HCT116 (cell line): ENCODE measurements at regions not wholly inside any gene's neighbourhood (a gene's known extent, or its start where the extent isn't known, plus 50 kb on each side); places are given as distances from the start of the nearest gene placed in this dataset.

Source experiments
- ATAC-seq: fragments of 200-7000 bp; cut with Tn5 transposase; 2 replicates; pipeline ENCODE4 v1.9.1; 2020; ENCODE audit warnings: mild to moderate bottlenecking, moderate library complexity
- BruUV-seq: library from RNA; stranded (reverse); fragments of 400-500 nt; replicated peaks from 2 replicates; lab custom pipeline; 2021; lab: Mats Ljungman, UMichigan
- CTCF ChIA-PET: fragments of 300-600 bp; sonication (Branson Sonifier 250); formaldehyde crosslinking; loops from one replicate; lab custom pipeline; 2021; ENCODE audit warnings: antibody characterized with exemption; lab: Charles Lee
- POLR2A ChIA-PET: fragments of 300-600, 350-600 bp; sonication (Branson Sonifier 250); formaldehyde crosslinking; loops from one replicate; lab custom pipeline; 2021; ENCODE audit warnings: antibody characterized with exemption; lab: Charles Lee
- RAD21 ChIA-PET, 2 experiments: fragments of 300-600 bp; sonication (Branson Sonifier 250); formaldehyde crosslinking; loops; one replicate each; lab custom pipeline; 2023; ENCODE audit warnings: low total read pairs in 2 of 2; ENCODE audit not compliant: uncharacterized antibody in 2 of 2, unreplicated experiment in 2 of 2, low non-redundant PET in 1 of 2; lab: Charles Lee
- DNase-seq: peaks from one replicate; pipeline ENCODE4 v3.0.0-alpha.2; 2010; ENCODE audit warnings: low read depth, low spot score
- H2AFZ ChIP-seq: fragments of 200-600 bp; shearing (Covaris generic), sonication (generic); 2 replicates; pipeline ENCODE4 v1.6.1; 2017; ENCODE audit warnings: low read depth, mixed run types, mixed read lengths, antibody characterized with exemption, low read length; ENCODE audit not compliant: poor library complexity, severe bottlenecking
- H3K27ac ChIP-seq: 2 replicates; pipeline ENCODE4 v1.5.1; 2012; ENCODE audit warnings: low read depth, low read length
- H3K27me3 ChIP-seq: fragments of 200-600 bp; sonication (generic); 2 replicates; pipeline ENCODE4 v1.6.1; 2016; ENCODE audit warnings: mixed run types, low read length, mixed read lengths; ENCODE audit not compliant: insufficient read depth
- H3K36me3 ChIP-seq, 2 experiments: fragments of 200-500 bp in 1 of 2; fragments of 200-600 bp in 1 of 2; sonication (Bioruptor generic) in 1 of 2; sonication (generic) in 1 of 2; 2 replicates each; pipeline versions ENCODE4 v1.5.1 to v1.6.1; 2014 to 2016; ENCODE audit warnings: low read length in 2 of 2, inconsistent platforms in 1 of 2, mixed read lengths in 1 of 2, mixed run types in 1 of 2; ENCODE audit not compliant: insufficient read depth in 2 of 2, control insufficient read depth in 1 of 2
- H3K4me1 ChIP-seq, 2 experiments: fragments of 200-600 bp in 1 of 2; sonication (generic) in 1 of 2; 2 replicates each; pipeline versions ENCODE4 v1.5.1 to v1.6.1; 2012 to 2017; ENCODE audit warnings: low read length in 2 of 2, inconsistent platforms in 1 of 2, mild to moderate bottlenecking in 1 of 2, mixed read lengths in 1 of 2, mixed run types in 1 of 2, moderate library complexity in 1 of 2; ENCODE audit not compliant: insufficient read depth in 2 of 2, control insufficient read depth in 1 of 2
- H3K4me2 ChIP-seq: fragments of 200-600 bp; sonication (generic); 2 replicates; pipeline ENCODE4 v1.6.1; 2017; ENCODE audit warnings: mixed run types, low read length, mixed read lengths
- H3K4me3 ChIP-seq, 2 experiments: fragments of 200-600 bp in 1 of 2; sonication (generic) in 1 of 2; replicated peaks in 1 of 2; 2 replicates each; pipeline ENCODE4 v1.5.1; 2011 to 2016; ENCODE audit warnings: low read length in 2 of 2, control low read depth in 1 of 2, low read depth in 1 of 2, mild to moderate bottlenecking in 1 of 2, mixed read lengths in 1 of 2, mixed run types in 1 of 2
- H3K79me2 ChIP-seq: fragments of 200-600 bp; sonication (generic); 2 replicates; pipeline ENCODE4 v1.6.1; 2017; ENCODE audit warnings: mild to moderate bottlenecking, mixed run types, low read length, moderate library complexity, mixed read lengths; ENCODE audit not compliant: insufficient read depth
- H3K9ac ChIP-seq: fragments of 200-600 bp; sonication (generic); 2 replicates; pipeline ENCODE4 v1.6.1; 2016; ENCODE audit warnings: low read length, mixed read lengths
- H3K9me2 ChIP-seq: fragments of 200-600 bp; sonication (generic), shearing (Covaris generic); 2 replicates; pipeline ENCODE4 v1.6.1; 2017; ENCODE audit warnings: mixed run types, mild to moderate bottlenecking, moderate library complexity; ENCODE audit not compliant: insufficient read depth
- H3K9me3 ChIP-seq, 2 experiments: fragments of 200-500 bp in 1 of 2; fragments of 200-600 bp in 1 of 2; sonication (Bioruptor generic) in 1 of 2; sonication (generic) in 1 of 2; 2 replicates each; pipeline ENCODE4 v1.6.1; 2014 to 2017; ENCODE audit warnings: low read length in 2 of 2, mixed read lengths in 2 of 2, inconsistent platforms in 1 of 2, low read depth in 1 of 2, mild to moderate bottlenecking in 1 of 2, mixed run types in 1 of 2, moderate library complexity in 1 of 2; ENCODE audit not compliant: control insufficient read depth in 1 of 2, insufficient read depth in 1 of 2
- H4K20me1 ChIP-seq: fragments of 200-600 bp; sonication (generic), shearing (Covaris generic); 2 replicates; pipeline ENCODE4 v1.6.1; 2017; ENCODE audit warnings: mixed run types, mild to moderate bottlenecking, moderate library complexity; ENCODE audit not compliant: insufficient read depth
- CTCF ChIP-seq, 3 experiments: fragments of 200-600 bp in 1 of 3; sonication (generic) in 1 of 3; IDR thresholded peaks in 2 of 3; conservative IDR thresholded peaks in 1 of 3; 2 replicates each; pipeline ENCODE4 v1.5.1; 2012 to 2017; ENCODE audit warnings: low read depth in 2 of 3, low read length in 2 of 3, antibody characterized with exemption in 1 of 3, borderline replicate concordance in 1 of 3, control low read depth in 1 of 3, mild to moderate bottlenecking in 1 of 3, mixed read lengths in 1 of 3, mixed run types in 1 of 3, moderate library complexity in 1 of 3; ENCODE audit not compliant: insufficient read depth in 1 of 3
- EGR1 ChIP-seq: IDR thresholded peaks from 2 replicates; pipeline ENCODE4 v1.6.1; 2012; ENCODE audit warnings: low read depth
- ELF1 ChIP-seq: IDR thresholded peaks from 2 replicates; pipeline ENCODE4 v1.6.1; 2012; ENCODE audit warnings: low read depth, borderline replicate concordance
- EZH2 ChIP-seq: fragments of 200-600 bp; sonication (generic); IDR thresholded peaks from 2 replicates; pipeline ENCODE4 v1.6.1; 2017; ENCODE audit warnings: antibody characterized with exemption, mixed run types
- EZH2phosphoT487 ChIP-seq: fragments of 200-600 bp; IDR thresholded peaks from 2 replicates; pipeline ENCODE4 v1.6.1; 2018; ENCODE audit warnings: antibody characterized with exemption, borderline replicate concordance
- POLR2A ChIP-seq: IDR thresholded peaks from 2 replicates; pipeline ENCODE4 v1.7.0; 2011; ENCODE audit warnings: borderline replicate concordance; ENCODE audit not compliant: insufficient read depth, insufficient read length; ENCODE audit errors: extremely low read depth
- POLR2AphosphoS5 ChIP-seq: IDR thresholded peaks from 2 replicates; pipeline ENCODE4 v1.6.1; 2011; ENCODE audit warnings: mild to moderate bottlenecking, low read depth, low read length, moderate library complexity
- RAD21 ChIP-seq: IDR thresholded peaks from 2 replicates; pipeline ENCODE4 v1.6.1; 2012; ENCODE audit warnings: low read depth, mild to moderate bottlenecking
- TCF7L2 ChIP-seq: IDR thresholded peaks from 2 replicates; pipeline ENCODE4 v1.7.0; 2011; ENCODE audit warnings: borderline replicate concordance, inconsistent platforms; ENCODE audit not compliant: insufficient read depth, insufficient read length; ENCODE audit errors: extremely low read depth
- ZBTB33 ChIP-seq: IDR thresholded peaks from 2 replicates; pipeline ENCODE4 v1.6.1; 2011; ENCODE audit warnings: mild to moderate bottlenecking, low read length, moderate library complexity; ENCODE audit not compliant: insufficient replicate concordance; ENCODE audit errors: extremely low read depth
- ZFX ChIP-seq: fragments of 450-650 bp; IDR thresholded peaks from 2 replicates; pipeline ENCODE4 v1.6.1; 2017
- ZNF274 ChIP-seq: fragments of 200-500 bp; sonication (Bioruptor generic); IDR thresholded peaks from 2 replicates; pipeline ENCODE4 v1.6.1; 2014; ENCODE audit warnings: mild to moderate bottlenecking, low read depth, low read length, inconsistent platforms
- intact Hi-C: fragments of 100-400 bp; cut with micrococcal nuclease; formaldehyde crosslinking; loops from 2 replicates; pipeline ENCODE4 v1.10.0; 2022
- TF ChIP-seq, protein P1 (sequence below): IDR thresholded peaks from 2 replicates; pipeline ENCODE4 v1.6.1; 2012; ENCODE audit warnings: low read depth

GRCh38 chr16:64469351-64469750 is 652.5 kb downstream of the CDH11 start:
- intact Hi-C loops = no loop called here
- ChIA-PET POLR2A (no interaction called here), RAD21 (no interaction called here), CTCF (no interaction called here)
- H3K4me2 ChIP-seq = no peak overlapping the region
- DNase-seq (no peak), ATAC-seq (no peak)
- H3K9me3 ChIP-seq = peaks cover 5 to 19% of the 10 kb centered on the region in 2 experiments; a peak in 2 of 4 replicates
- H3K27me3 ChIP-seq = no peaks in the 10 kb centered on the region
- no TSS peak for BruUV-seq
- TF ChIP-seq ZBTB33 (no peak), ELF1 (no peak), POLR2A (no peak), EZH2 (no peak), ZFX (no peak), ZNF274 (no peak), EZH2phosphoT487 (no peak), EGR1 (no peak), RAD21 (no peak), TCF7L2 (no peak), CTCF (IDR thresholded peaks at IDR 0.05 in 2 of 3, conservative IDR thresholded peaks at IDR 0.05 in 1 of 3; ENCODE audit: borderline replicate concordance in 1 of 3, insufficient read depth in 1 of 3, low read depth in 2 of 3, low read length in 2 of 3) (no peak), POLR2AphosphoS5 (no peak)
- TF ChIP-seq, protein P1, sequence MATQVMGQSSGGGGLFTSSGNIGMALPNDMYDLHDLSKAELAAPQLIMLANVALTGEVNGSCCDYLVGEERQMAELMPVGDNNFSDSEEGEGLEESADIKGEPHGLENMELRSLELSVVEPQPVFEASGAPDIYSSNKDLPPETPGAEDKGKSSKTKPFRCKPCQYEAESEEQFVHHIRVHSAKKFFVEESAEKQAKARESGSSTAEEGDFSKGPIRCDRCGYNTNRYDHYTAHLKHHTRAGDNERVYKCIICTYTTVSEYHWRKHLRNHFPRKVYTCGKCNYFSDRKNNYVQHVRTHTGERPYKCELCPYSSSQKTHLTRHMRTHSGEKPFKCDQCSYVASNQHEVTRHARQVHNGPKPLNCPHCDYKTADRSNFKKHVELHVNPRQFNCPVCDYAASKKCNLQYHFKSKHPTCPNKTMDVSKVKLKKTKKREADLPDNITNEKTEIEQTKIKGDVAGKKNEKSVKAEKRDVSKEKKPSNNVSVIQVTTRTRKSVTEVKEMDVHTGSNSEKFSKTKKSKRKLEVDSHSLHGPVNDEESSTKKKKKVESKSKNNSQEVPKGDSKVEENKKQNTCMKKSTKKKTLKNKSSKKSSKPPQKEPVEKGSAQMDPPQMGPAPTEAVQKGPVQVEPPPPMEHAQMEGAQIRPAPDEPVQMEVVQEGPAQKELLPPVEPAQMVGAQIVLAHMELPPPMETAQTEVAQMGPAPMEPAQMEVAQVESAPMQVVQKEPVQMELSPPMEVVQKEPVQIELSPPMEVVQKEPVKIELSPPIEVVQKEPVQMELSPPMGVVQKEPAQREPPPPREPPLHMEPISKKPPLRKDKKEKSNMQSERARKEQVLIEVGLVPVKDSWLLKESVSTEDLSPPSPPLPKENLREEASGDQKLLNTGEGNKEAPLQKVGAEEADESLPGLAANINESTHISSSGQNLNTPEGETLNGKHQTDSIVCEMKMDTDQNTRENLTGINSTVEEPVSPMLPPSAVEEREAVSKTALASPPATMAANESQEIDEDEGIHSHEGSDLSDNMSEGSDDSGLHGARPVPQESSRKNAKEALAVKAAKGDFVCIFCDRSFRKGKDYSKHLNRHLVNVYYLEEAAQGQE = no peak
- H3K27ac ChIP-seq = no peak overlapping the region
- no peaks in the 10 kb centered on the region for H3K9me2 ChIP-seq
- H3K79me2 ChIP-seq = no peaks in the 10 kb centered on the region
- no peaks in the 10 kb centered on the region for H3K4me1 ChIP-seq
- no peaks in the 10 kb centered on the region for H3K36me3 ChIP-seq
- no peaks in the 10 kb centered on the region for H4K20me1 ChIP-seq
- H3K9ac ChIP-seq = no peak overlapping the region
- no peak overlapping the region for H3K4me3 ChIP-seq
- no peak overlapping the region for H2AFZ ChIP-seq
